CD4-positive, alpha-beta T cell treated with Interleukin-10 for 1 hour (primary cell): ENCODE measurements at regions not wholly inside any gene's neighbourhood (a gene's known extent, or its start where the extent isn't known, plus 50 kb on each side); places are given as distances from the start of the nearest gene placed in this dataset.
"Not testable (repeated sequence)": the region's sequence is repeated elsewhere in the genome, so short reads cannot be mapped to it uniquely, and the experiment has no call there.

Experiments
- DNase-seq: peaks from one replicate; pipeline ENCODE4 v3.0.0-alpha.2; 2020

DNA sequence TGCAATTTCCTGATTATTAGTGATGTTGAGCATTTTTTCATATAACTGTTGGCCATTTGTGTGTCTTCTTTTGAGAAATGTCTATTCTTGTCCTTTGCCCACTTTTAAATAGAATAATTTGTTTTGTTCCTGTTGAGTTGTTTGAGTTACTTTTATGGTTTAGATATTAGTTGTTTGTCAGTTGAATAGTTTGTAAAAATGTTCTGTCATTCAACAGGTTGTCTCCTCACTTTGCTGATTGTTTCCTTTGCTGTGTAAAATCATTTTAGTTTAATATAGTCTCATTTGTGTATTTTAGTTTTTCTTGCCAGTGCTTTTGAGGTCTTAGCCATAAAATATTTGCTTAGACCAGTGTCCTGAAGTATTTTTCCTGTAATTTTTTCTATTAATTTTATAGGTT lies 181.8 kb upstream of the GLRA2 start:
- DNase-seq, result no peak

- no peak for DNase-seq
Observed at GRCh38 chrX:14344172-14344940, 185.0 kb upstream of the GLRA2 start.

DNA sequence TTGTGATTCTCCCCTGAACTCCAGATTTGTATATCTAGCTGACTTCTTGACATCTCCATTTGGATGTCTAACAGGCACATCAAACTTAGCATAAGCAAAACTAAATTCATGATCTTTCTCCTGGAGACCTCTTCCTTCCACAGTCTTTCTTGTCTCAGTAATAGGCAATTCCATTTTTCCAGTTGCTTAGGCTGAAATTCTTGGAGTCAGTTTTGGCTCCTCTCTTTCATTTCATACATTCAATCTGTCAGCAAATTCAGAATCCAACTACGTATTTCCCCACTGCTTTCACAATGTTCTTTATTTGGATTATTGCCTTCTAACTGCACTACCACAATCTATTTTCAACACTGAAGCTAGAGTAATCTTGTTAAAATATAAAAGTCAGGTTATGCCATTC lies 219.9 kb upstream of the GLRA2 start:
- DNase-seq, result no peak

GRCh38 chrX:14308976-14309375 lies 220.4 kb upstream of the GLRA2 start:
- DNase-seq, result not testable (repeated sequence)

DNA sequence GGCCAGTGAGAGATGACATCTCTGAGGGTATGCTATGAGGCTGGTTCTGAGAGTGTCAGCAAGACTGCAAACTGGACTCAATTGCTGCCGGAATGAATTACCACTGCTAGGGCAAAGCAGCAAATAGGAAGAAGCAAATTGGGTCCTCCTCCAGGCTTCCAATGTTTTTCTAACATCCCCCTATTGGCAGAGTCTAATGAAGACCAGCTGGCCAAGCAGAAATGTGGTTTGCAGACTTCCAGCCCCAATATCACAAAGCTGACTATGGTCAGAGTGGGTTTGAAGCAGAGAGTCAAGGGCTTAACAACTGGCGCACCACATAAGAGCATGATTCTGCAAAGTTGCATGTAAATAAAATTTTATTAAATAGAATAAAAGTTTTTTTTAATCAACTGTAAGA lies 225.4 kb upstream of the GLRA2 start:
- no peak for DNase-seq

- not testable (repeated sequence) for DNase-seq
Observed at GRCh38 chrX:14302561-14302960, 226.8 kb upstream of the GLRA2 start.

DNA sequence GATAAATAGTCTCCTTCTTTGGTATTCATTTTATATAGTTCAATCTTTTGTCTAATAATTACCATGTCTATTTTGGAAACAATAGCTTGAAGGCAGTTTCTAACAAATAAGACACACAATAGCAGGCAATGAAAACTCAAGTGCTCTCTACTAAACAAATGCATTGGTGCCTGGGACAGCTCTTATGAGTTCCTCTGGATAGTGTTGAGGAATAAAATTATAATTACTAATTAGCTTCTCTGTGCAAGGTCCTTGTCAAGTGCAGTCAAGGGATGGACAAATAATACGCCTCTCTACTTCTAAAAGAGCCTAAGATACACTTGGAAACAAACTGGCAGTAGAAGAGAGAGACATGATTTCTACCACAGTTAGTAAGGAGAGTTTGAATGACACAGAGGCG lies 229.0 kb upstream of the GLRA2 start:
- DNase-seq, result no peak

DNA sequence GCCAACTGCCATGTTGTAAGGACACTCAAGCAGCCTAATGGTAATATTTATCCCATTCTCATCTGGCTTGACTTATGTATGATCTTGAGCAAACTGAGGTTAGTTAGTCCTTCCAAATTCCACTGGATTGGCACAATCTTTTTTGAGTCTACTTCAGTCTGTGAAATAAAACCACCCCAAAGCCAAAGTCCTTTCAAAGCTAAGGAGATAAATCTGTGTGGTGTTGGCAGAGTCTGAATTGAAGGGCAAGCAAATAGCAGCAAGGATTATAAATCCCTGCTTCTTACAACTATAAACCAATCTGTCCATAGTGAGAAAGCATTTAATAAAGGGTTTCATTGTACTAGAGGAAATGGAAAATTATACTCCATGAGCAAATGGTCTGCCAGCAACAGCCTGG lies 233.9 kb upstream of the GLRA2 start:
- no peak for DNase-seq

- no peak for DNase-seq
Observed at GRCh38 chrX:14291666-14292500, 237.5 kb upstream of the GLRA2 start.

DNA sequence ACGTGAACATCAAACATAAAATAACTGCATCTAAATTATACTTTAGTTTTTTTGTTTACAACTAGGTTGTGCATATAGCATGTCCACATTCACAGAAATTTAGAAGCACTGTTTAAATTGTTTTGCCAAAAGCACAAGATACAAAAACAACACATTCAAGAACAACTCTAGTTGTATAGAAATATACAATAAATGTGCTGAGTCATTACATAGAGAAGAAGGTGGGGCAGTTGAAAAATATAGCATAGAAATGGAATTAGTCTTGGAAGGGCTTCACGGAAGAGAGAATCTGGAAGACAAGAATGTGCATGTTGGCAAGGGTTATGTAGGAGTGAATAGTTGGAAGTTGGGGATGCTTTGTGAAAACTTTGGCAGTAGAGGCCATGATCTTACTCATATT lies 239.0 kb upstream of the GLRA2 start:
- no peak for DNase-seq

- no peak for DNase-seq
Observed at GRCh38 chrX:14274691-14275090, 245.0 kb upstream of the GEMIN8 start.

DNA sequence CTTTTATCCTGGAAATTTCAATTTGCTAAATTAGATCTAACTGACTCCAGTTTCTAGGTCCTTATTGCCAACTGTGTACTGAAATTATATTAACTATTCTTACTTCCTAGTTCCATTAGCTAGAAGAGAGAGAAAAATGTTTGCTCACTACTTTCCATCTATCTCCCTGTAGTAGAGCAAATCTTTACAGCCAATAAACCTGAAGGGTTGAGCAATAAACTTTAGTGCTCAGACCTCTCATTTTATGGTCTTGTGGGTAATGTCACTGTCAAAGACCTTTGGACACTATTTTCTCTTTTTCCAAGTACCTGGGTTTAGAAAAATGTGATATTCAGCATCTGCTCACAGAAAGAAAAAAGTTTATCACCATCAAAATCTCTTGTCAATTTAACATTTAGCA lies 237.5 kb upstream of the GEMIN8 start:
- DNase-seq, result no peak

GRCh38 chrX:14266705-14267104 lies 237.0 kb upstream of the GEMIN8 start:
- DNase-seq, result no peak

GRCh38 chrX:14243823-14244222 lies 214.1 kb upstream of the GEMIN8 start:
- DNase-seq, result no peak

DNA sequence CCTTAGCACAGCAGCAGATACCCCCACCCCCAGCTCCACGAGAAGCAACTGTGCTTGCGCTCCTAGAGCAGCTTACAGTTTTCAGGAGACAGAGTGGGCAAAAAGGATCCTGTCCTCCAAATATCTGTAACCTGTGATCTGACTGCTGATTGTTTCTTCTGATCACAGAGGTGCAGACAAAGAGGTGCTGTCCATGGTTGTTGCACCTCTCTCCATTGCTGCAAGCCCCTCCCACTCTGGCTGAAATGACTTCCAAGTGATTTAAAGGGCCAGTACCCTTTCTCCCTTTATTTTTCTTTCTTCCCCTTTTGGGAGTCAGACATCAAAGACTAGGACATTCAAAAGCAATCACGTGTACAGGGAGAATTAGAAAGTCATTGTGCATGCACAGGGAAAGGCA lies 205.3 kb upstream of the GEMIN8 start:
- DNase-seq, result no peak

- DNase-seq, result no peak
Observed at GRCh38 chrX:14232688-14233087, 203.0 kb upstream of the GEMIN8 start.

- no peak for DNase-seq
Observed at GRCh38 chrX:14228611-14229010, 198.9 kb upstream of the GEMIN8 start.

DNA sequence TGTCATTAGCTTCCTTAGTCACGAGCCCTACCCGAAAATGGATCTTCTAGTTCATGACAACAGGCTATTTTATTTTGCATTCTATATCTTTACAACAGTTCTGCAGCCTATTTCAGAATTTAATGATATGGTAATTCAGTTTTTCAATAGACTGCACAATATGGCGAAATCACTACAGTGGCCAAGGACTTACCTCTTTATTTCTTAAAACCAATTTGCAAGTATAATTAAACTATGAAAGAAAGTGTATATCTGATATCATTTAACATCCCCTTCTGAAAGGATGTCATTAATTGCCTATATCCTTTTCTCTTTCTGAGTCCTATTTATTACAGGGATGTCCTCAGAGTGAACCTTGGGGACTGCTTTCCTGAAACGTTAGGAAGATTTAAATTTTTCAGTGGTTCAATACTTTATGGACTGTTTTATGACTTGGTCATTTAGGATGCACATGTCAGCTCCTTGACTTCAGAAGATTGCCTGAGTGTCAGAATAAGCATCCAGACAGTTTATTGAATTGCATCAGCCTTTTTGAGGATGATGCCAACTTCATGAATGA lies 190.8 kb upstream of the GEMIN8 start:
- DNase-seq, result no peak

GRCh38 chrX:14209034-14209433 lies 179.3 kb upstream of the GEMIN8 start:
- no peak for DNase-seq

DNA sequence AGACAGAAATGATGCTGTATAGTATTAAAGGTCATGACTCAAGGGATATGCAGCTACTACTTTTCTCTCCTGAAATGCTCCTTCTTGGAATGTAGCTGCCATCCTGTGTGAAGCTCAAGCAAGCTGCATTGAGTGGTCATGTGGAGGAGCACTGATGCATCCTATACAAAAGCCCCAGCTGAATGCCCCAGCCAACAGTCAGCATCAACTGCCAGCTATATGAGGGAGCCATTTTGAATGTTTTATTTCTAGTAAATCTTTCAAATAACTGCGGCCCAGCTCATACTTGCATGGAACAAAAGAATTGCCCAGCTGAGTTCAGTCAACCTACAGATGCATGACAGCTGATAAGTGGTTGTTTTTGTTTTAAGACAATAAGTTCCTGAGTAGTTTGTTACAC lies 165.0 kb upstream of the GEMIN8 start:
- no peak for DNase-seq

GRCh38 chrX:14193547-14193946 lies 163.9 kb upstream of the GEMIN8 start:
- no peak for DNase-seq

- no peak for DNase-seq
Observed at GRCh38 chrX:14173873-14174272, 144.2 kb upstream of the GEMIN8 start.

- no peak for DNase-seq
Observed at GRCh38 chrX:14164828-14165227, 135.1 kb upstream of the GEMIN8 start.

DNA sequence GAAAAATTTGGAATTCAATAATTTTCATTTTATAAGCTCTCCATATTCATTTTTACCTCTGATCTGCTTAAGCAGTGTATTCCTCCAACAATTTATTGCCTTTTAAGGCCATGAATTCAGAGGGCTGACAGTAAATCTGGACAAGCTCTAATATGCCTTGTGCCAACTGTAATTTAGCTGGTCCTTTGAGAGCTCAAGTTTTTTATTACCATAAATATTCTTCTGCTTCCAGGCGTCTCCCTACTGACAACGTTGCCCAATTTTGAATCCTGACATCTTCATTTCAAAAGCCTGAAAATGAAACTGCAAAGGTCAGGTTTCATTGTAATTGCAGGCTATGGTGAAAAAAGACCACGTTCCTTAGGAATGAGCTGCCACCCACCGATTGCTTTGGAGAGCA lies 95.8 kb upstream of the GEMIN8 start:
- DNase-seq, result no peak
